Hepatocyte (in vitro differentiated cells): ENCODE measurements at regions not wholly inside any gene's neighbourhood (a gene's known extent, or its start where the extent isn't known, plus 50 kb on each side); places are given as distances from the start of the nearest gene placed in this dataset.

Experiments used
- DNase-seq: peaks from one replicate; pipeline ENCODE4 v3.0.0-alpha.2; 2016; ENCODE audit warnings: low spot score
- H2AFZ ChIP-seq: fragments of 200-600 bp; sonication (generic); 2 replicates; pipeline ENCODE4 v1.6.0; 2016; ENCODE audit warnings: antibody characterized with exemption, mild to moderate bottlenecking
- H3K27ac ChIP-seq: fragments of 200-600 bp; sonication (generic); 2 replicates; pipeline ENCODE4 v1.5.1; 2016; ENCODE audit warnings: mild to moderate bottlenecking
- H3K27me3 ChIP-seq: fragments of 200-600 bp; sonication (generic); 2 replicates; pipeline ENCODE4 v1.6.1; 2016
- H3K36me3 ChIP-seq: fragments of 200-600 bp; sonication (generic); replicated peaks from 2 replicates; pipeline ENCODE4 v1.5.1; 2016; ENCODE audit warnings: low read depth; ENCODE audit not compliant: insufficient read depth
- H3K4me1 ChIP-seq: fragments of 200-600 bp; sonication (generic); 2 replicates; pipeline ENCODE4 v1.5.1; 2016; ENCODE audit warnings: mild to moderate bottlenecking, moderate library complexity; ENCODE audit not compliant: insufficient read depth
- H3K4me2 ChIP-seq: fragments of 200-600 bp; sonication (generic); 2 replicates; pipeline ENCODE4 v1.6.0; 2016
- H3K4me3 ChIP-seq: fragments of 200-600 bp; sonication (generic); 2 replicates; pipeline ENCODE4 v1.5.1; 2016; ENCODE audit warnings: mild to moderate bottlenecking
- H3K79me2 ChIP-seq: fragments of 200-600 bp; sonication (generic); 2 replicates; pipeline ENCODE4 v1.6.0; 2017; ENCODE audit warnings: mild to moderate bottlenecking
- H3K9me2 ChIP-seq: fragments of 200-600 bp; sonication (generic); replicated peaks from 2 replicates; pipeline ENCODE4 v1.6.0; 2017; ENCODE audit warnings: mild to moderate bottlenecking; ENCODE audit not compliant: insufficient read depth
- H3K9me3 ChIP-seq: fragments of 200-600 bp; sonication (generic); 2 replicates; pipeline ENCODE4 v1.5.1; 2016; ENCODE audit warnings: low read depth, mild to moderate bottlenecking
- H4K20me1 ChIP-seq: fragments of 200-600 bp; sonication (generic); 2 replicates; pipeline ENCODE4 v1.6.0; 2016; ENCODE audit warnings: mild to moderate bottlenecking; ENCODE audit not compliant: insufficient read depth, poor library complexity, severe bottlenecking
- CTCF ChIP-seq: fragments of 200-600 bp; sonication (generic); IDR thresholded peaks from 2 replicates; pipeline ENCODE4 v1.5.1; 2016; ENCODE audit warnings: antibody characterized with exemption, mild to moderate bottlenecking; ENCODE audit not compliant: poor library complexity
- EZH2 ChIP-seq: fragments of 200-600 bp; sonication (generic); IDR thresholded peaks from 2 replicates; pipeline ENCODE4 v1.6.1; 2016; ENCODE audit warnings: antibody characterized with exemption, mild to moderate bottlenecking, borderline replicate concordance
- EZH2phosphoT487 ChIP-seq: fragments of 200-600 bp; sonication (generic); IDR thresholded peaks from one replicate; pipeline ENCODE4 v1.6.1; 2018; ENCODE audit warnings: antibody characterized with exemption, mild to moderate bottlenecking, low read depth, moderate library complexity; ENCODE audit not compliant: unreplicated experiment, severe bottlenecking
- WGBS: methylation state at CpG from one replicate; pipeline ENCODE4 v1.1.6; 2016; ENCODE audit warnings: low lambda C conversion rate; ENCODE audit errors: missing lambda C conversion rate; 5-methylcytosine and 5-hydroxymethylcytosine counted together

- TF ChIP-seq EZH2 = no peak
- no peak for TF ChIP-seq EZH2phosphoT487
- no peak for TF ChIP-seq CTCF
- Histone ChIP-seq H4K20me1 (no peaks in the 10 kb centered on the region), H3K79me2 (no peaks in the 10 kb centered on the region), H3K27me3 (no peaks in the 10 kb centered on the region), H2AFZ (no peak overlapping the region), H3K4me2 (no peak overlapping the region), H3K4me3 (no peak overlapping the region), H3K27ac (no peak overlapping the region), H3K9me3 (no peaks in the 10 kb centered on the region), H3K4me1 (no peaks in the 10 kb centered on the region), H3K9me2 (no peaks in the 10 kb centered on the region), H3K36me3 (no peaks in the 10 kb centered on the region)
- no peak for DNase-seq
- WGBS = 46% methylated on average over 4 of the region's 5 CpGs
These were observed 271.4 kb downstream of the ACTR3B start for GRCh38 chr7:153030976-153031375.

- no peaks in the 10 kb centered on the region for H3K36me3 ChIP-seq
- no peak for DNase-seq
- no peaks in the 10 kb centered on the region for H4K20me1 ChIP-seq
- no peak overlapping the region for H3K4me2 ChIP-seq
- no peaks in the 10 kb centered on the region for H3K27me3 ChIP-seq
- WGBS = 82% methylated on average over 8 of the region's 8 CpGs
- no peak overlapping the region for H3K27ac ChIP-seq
- no peaks in the 10 kb centered on the region for H3K4me1 ChIP-seq
- TF ChIP-seq EZH2 = no peak
- no peak for TF ChIP-seq CTCF
- no peak for TF ChIP-seq EZH2phosphoT487
- H3K79me2 ChIP-seq = no peaks in the 10 kb centered on the region
- H3K9me3 ChIP-seq = no peaks in the 10 kb centered on the region
- no peak overlapping the region for H3K4me3 ChIP-seq
- no peaks in the 10 kb centered on the region for H3K9me2 ChIP-seq
- no peak overlapping the region for H2AFZ ChIP-seq
These were observed 275.2 kb downstream of the ACTR3B start for GRCh38 chr7:153034791-153035190.

- H3K9me2 ChIP-seq = no peaks in the 10 kb centered on the region
- H3K4me1 ChIP-seq = no peaks in the 10 kb centered on the region
- H4K20me1 ChIP-seq = no peaks in the 10 kb centered on the region
- H3K9me3 ChIP-seq = no peaks in the 10 kb centered on the region
- H3K4me3 ChIP-seq = no peak overlapping the region
- no peak overlapping the region for H3K27ac ChIP-seq
- TF ChIP-seq CTCF = no peak
- TF ChIP-seq EZH2phosphoT487 = no peak
- TF ChIP-seq EZH2 = no peak
- H3K27me3 ChIP-seq = no peaks in the 10 kb centered on the region
- WGBS = 87% methylated on average over 4 of the region's 4 CpGs
- no peak for DNase-seq
- no peaks in the 10 kb centered on the region for H3K36me3 ChIP-seq
- no peak overlapping the region for H2AFZ ChIP-seq
- no peaks in the 10 kb centered on the region for H3K79me2 ChIP-seq
- no peak overlapping the region for H3K4me2 ChIP-seq
These were observed 277.0 kb downstream of the ACTR3B start for GRCh38 chr7:153036396-153037063.

- Histone ChIP-seq H4K20me1 (no peaks in the 10 kb centered on the region), H3K9me3 (no peaks in the 10 kb centered on the region), H3K36me3 (no peaks in the 10 kb centered on the region), H3K79me2 (no peaks in the 10 kb centered on the region), H3K27ac (no peak overlapping the region), H3K4me2 (no peak overlapping the region), H3K4me1 (no peaks in the 10 kb centered on the region), H3K27me3 (no peaks in the 10 kb centered on the region), H2AFZ (no peak overlapping the region), H3K4me3 (no peak overlapping the region), H3K9me2 (no peaks in the 10 kb centered on the region)
- 87% methylated on average over 9 of the region's 9 CpGs for WGBS
- TF ChIP-seq CTCF (no peak), EZH2 (no peak), EZH2phosphoT487 (no peak)
- DNase-seq = no peak
These were observed 283.9 kb downstream of the ACTR3B start for GRCh38 chr7:153043440-153043839.
